ENCODE measurements at regions not wholly inside any gene's neighbourhood (a gene's known extent, or its start where the extent isn't known, plus 50 kb on each side); places are given as distances from the start of the nearest gene placed in this dataset.

- no peak for TF ChIP-seq CTCF (IDR thresholded peaks at IDR 0.05)
- TF ChIP-seq POLR2AphosphoS5 (IDR thresholded peaks at IDR 0.05) = no peak
- TF ChIP-seq EP300 (IDR thresholded peaks at IDR 0.05) = no peak
- no peak for TF ChIP-seq POLR2A (IDR thresholded peaks at IDR 0.05)
These were observed 714.1 kb downstream of the DHX35 start for GRCh38 chr20:39676241-39676640.

Measured in stomach (tissue), 4 donors.